SK-N-SH (cell line): ENCODE measurements at regions not wholly inside any gene's neighbourhood (a gene's known extent, or its start where the extent isn't known, plus 50 kb on each side); places are given as distances from the start of the nearest gene placed in this dataset.

ENCODE experiments used
- CTCF ChIA-PET: fragments of 300-600, 350-600 bp; formaldehyde crosslinking; extraction: SDS; loops from one replicate; lab custom pipeline; 2021; lab: Yijun Ruan, JAX
- POLR2A ChIA-PET: fragments of 350-600 bp; sonication (Branson Sonifier 250); formaldehyde crosslinking; extraction: SDS; loops from one replicate; lab custom pipeline; 2020; ENCODE audit warnings: antibody characterized with exemption, inconsistent platforms; lab: Yijun Ruan, JAX
- DNase-seq: peaks from one replicate; pipeline ENCODE4 v3.0.0; 2012
- H2AFZ ChIP-seq: fragments of 200-600 bp; sonication (generic); 2 replicates; pipeline ENCODE4 v1.8.1; 2016; ENCODE audit warnings: antibody characterized with exemption, mild to moderate bottlenecking, low read depth
- H3F3A ChIP-seq: fragments of 200-600 bp; sonication (generic); replicated peaks from 2 replicates; pipeline ENCODE3; 2016; ENCODE audit warnings: antibody characterized with exemption, mild to moderate bottlenecking; ENCODE audit not compliant: insufficient read depth
- H3K27ac ChIP-seq, 2 experiments: fragments of 200-500 bp in 1 of 2; fragments of 200-600 bp in 1 of 2; sonication (Bioruptor generic) in 1 of 2; sonication (generic), shearing (Covaris generic) in 1 of 2; 2 replicates each; pipeline versions ENCODE4 v1.5.1 to v1.6.1; 2014 to 2016; ENCODE audit warnings: low read depth in 2 of 2, inconsistent platforms in 1 of 2, low read length in 1 of 2, mild to moderate bottlenecking in 1 of 2, mixed read lengths in 1 of 2
- H3K27me3 ChIP-seq: fragments of 200-600 bp; sonication (generic), shearing (Covaris generic); 2 replicates; pipeline ENCODE4 v1.6.1; 2016; ENCODE audit warnings: mixed run types; ENCODE audit not compliant: insufficient read depth
- H3K36me3 ChIP-seq, 2 experiments: fragments of 200-500 bp in 1 of 2; fragments of 200-600 bp in 1 of 2; sonication (Bioruptor generic) in 1 of 2; sonication (generic) in 1 of 2; replicated peaks in 1 of 2; 2 replicates each; pipeline versions ENCODE3 to v1.5.1; 2014 to 2016; ENCODE audit warnings: low read length in 1 of 2, mild to moderate bottlenecking in 1 of 2; ENCODE audit not compliant: insufficient read depth in 2 of 2, control insufficient read depth in 1 of 2
- H3K4me1 ChIP-seq, 2 experiments: fragments of 200-500 bp in 1 of 2; fragments of 200-600 bp in 1 of 2; sonication (Bioruptor generic) in 1 of 2; sonication (generic), shearing (Covaris generic) in 1 of 2; 2 replicates each; pipeline versions ENCODE4 v1.5.1 to v1.6.1; 2014 to 2016; ENCODE audit warnings: low read depth in 1 of 2, low read length in 1 of 2, mixed run types in 1 of 2; ENCODE audit not compliant: insufficient read depth in 2 of 2, control insufficient read depth in 1 of 2
- H3K4me2 ChIP-seq: fragments of 200-600 bp; sonication (generic), shearing (Covaris generic); 2 replicates; pipeline ENCODE4 v1.6.1; 2017; ENCODE audit warnings: mixed run types
- H3K4me3 ChIP-seq, 2 experiments: fragments of 200-500 bp in 1 of 2; fragments of 200-600 bp in 1 of 2; sonication (Bioruptor generic) in 1 of 2; sonication (generic), shearing (Covaris generic) in 1 of 2; 2 replicates each; pipeline versions ENCODE4 v1.5.1 to v1.8.1; 2014 to 2016; ENCODE audit warnings: low read depth in 2 of 2, inconsistent platforms in 1 of 2, low read length in 1 of 2, mild to moderate bottlenecking in 1 of 2, mixed read lengths in 1 of 2, moderate library complexity in 1 of 2
- H3K79me2 ChIP-seq: fragments of 200-600 bp; sonication (generic); 2 replicates; pipeline ENCODE4 v1.8.1; 2017; ENCODE audit warnings: mild to moderate bottlenecking; ENCODE audit not compliant: insufficient read depth
- H3K9ac ChIP-seq: fragments of 200-600 bp; sonication (generic); 2 replicates; pipeline ENCODE4 v1.6.1; 2017; ENCODE audit warnings: mixed run types
- H3K9me2 ChIP-seq: fragments of 200-600 bp; sonication (generic); 2 replicates; pipeline ENCODE4 v1.6.1; 2017; ENCODE audit warnings: mixed run types
- H3K9me3 ChIP-seq: fragments of 200-600 bp; sonication (generic); 2 replicates; pipeline ENCODE4 v1.6.1; 2017; ENCODE audit warnings: mixed run types, mild to moderate bottlenecking, moderate library complexity
- H4K20me1 ChIP-seq: fragments of 200-600 bp; sonication (generic); 2 replicates; pipeline ENCODE4 v1.6.1; 2017; ENCODE audit warnings: mild to moderate bottlenecking, mixed run types; ENCODE audit not compliant: insufficient read depth
- ELF1 ChIP-seq: IDR thresholded peaks from 2 replicates; pipeline ENCODE4 v1.4.0; 2012
- EP300 ChIP-seq, 2 experiments: IDR thresholded peaks; 2 replicates each; pipeline versions ENCODE4 v1.4.0 to v1.6.1; 2012; ENCODE audit warnings: borderline replicate concordance in 1 of 2, low read depth in 1 of 2, low read length in 1 of 2
- GABPA ChIP-seq: IDR thresholded peaks from 2 replicates; pipeline ENCODE4 v1.4.0; 2012; ENCODE audit warnings: low read depth, mild to moderate bottlenecking
- GATA2 ChIP-seq: sonication (generic); formaldehyde crosslinking; IDR thresholded peaks from 2 replicates; pipeline ENCODE4 v1.5.0; 2020; ENCODE audit warnings: mild to moderate bottlenecking, missing genetic modification reagents
- IRF3 ChIP-seq: fragments of 150-350 bp; IDR thresholded peaks from 2 replicates; pipeline ENCODE4 v1.6.1; 2016; ENCODE audit warnings: mild to moderate bottlenecking, low read depth, low read length
- JUND ChIP-seq: IDR thresholded peaks from 2 replicates; pipeline ENCODE4 v1.4.0; 2012
- MEF2A ChIP-seq: IDR thresholded peaks from 2 replicates; pipeline ENCODE4 v1.4.0; 2012; ENCODE audit warnings: low read depth, borderline replicate concordance
- MXI1 ChIP-seq: IDR thresholded peaks from 2 replicates; pipeline ENCODE4 v1.6.1; 2012; ENCODE audit warnings: mild to moderate bottlenecking, low read depth, low read length, improper control_type of control experiment
- NRF1 ChIP-seq: IDR thresholded peaks from 2 replicates; pipeline ENCODE4 v1.6.1; 2012; ENCODE audit warnings: low read depth, mild to moderate bottlenecking, low read length
- RAD21 ChIP-seq: IDR thresholded peaks from 2 replicates; pipeline ENCODE4 v1.6.1; 2012; ENCODE audit warnings: mild to moderate bottlenecking, low read length
- RCOR1 ChIP-seq: fragments of 150-350 bp; IDR thresholded peaks from 2 replicates; pipeline ENCODE4 v1.6.1; 2017; ENCODE audit warnings: antibody characterized with exemption, low read length
- REST ChIP-seq: IDR thresholded peaks from 2 replicates; pipeline ENCODE4 v1.6.1; 2012; ENCODE audit warnings: mild to moderate bottlenecking, low read depth, low read length, moderate library complexity
- RFX5 ChIP-seq: IDR thresholded peaks from 2 replicates; pipeline ENCODE4 v1.6.1; 2012; ENCODE audit warnings: mild to moderate bottlenecking, improper control_type of control experiment, low read length
- SMC3 ChIP-seq: IDR thresholded peaks from 2 replicates; pipeline ENCODE4 v1.6.1; 2012; ENCODE audit warnings: low read depth, low read length, improper control_type of control experiment
- TAF1 ChIP-seq: IDR thresholded peaks from 2 replicates; pipeline ENCODE4 v1.6.1; 2012; ENCODE audit warnings: low read depth, mild to moderate bottlenecking, low read length, moderate library complexity, borderline replicate concordance
- TCF12 ChIP-seq: IDR thresholded peaks from 2 replicates; pipeline ENCODE4 v1.4.0; 2012
- TEAD4 ChIP-seq: IDR thresholded peaks from 2 replicates; pipeline ENCODE4 v1.4.0; 2012; ENCODE audit warnings: mild to moderate bottlenecking, borderline replicate concordance; ENCODE audit not compliant: insufficient read depth
- ZBTB33 ChIP-seq: IDR thresholded peaks from 2 replicates; pipeline ENCODE4 v1.4.0; 2012; ENCODE audit warnings: low read depth, borderline replicate concordance
- WGBS: methylation state at CpG from one replicate; pipeline ENCODE4 v1.1.6; 2017; ENCODE audit warnings: low lambda C conversion rate; 5-methylcytosine and 5-hydroxymethylcytosine counted together

GRCh38 chr5:40430101-40430710, 249.5 kb upstream of the PTGER4 start:
- no peaks in the 10 kb centered on the region for H3K9me2 ChIP-seq
- H3K9me3 ChIP-seq = no peaks in the 10 kb centered on the region
- no peak overlapping the region for H2AFZ ChIP-seq
- H3K9ac ChIP-seq = no peak overlapping the region
- H3K27ac ChIP-seq = no peak overlapping the region
- TF ChIP-seq SMC3 = no peak
- no peak for TF ChIP-seq JUND
- no peak for TF ChIP-seq GATA2 (CRISPR knock-in tag)
- no peak for TF ChIP-seq ELF1
- TF ChIP-seq RAD21 = no peak
- TF ChIP-seq RCOR1 = no peak
- no peak for TF ChIP-seq NRF1
- no peak for TF ChIP-seq EP300 (IDR thresholded peaks at IDR 0.05; ENCODE audit: borderline replicate concordance in 1 of 2, low read depth in 1 of 2, low read length in 1 of 2)
- TF ChIP-seq RFX5 = no peak
- TF ChIP-seq MEF2A = no peak
- no peak for TF ChIP-seq GABPA
- TF ChIP-seq IRF3 = no peak
- no peak for TF ChIP-seq TEAD4
- TF ChIP-seq ZBTB33 = no peak
- TF ChIP-seq REST = no peak
- no peak for TF ChIP-seq TAF1
- no peak for TF ChIP-seq TCF12
- no peak for TF ChIP-seq MXI1
- TF ChIP-seq, all 33 proteins: peak for 0
- Histone ChIP-seq H3K36me3 (no peaks in the 10 kb centered on the region), H3K4me2 (no peak overlapping the region), H3F3A (no peaks in the 10 kb centered on the region), H3K4me1 (peaks cover 0 to 4% of the 10 kb centered on the region in 2 experiments; a peak in 1 of 4 replicates), H3K4me3 (no peak overlapping the region), H4K20me1 (no peaks in the 10 kb centered on the region), H3K27me3 (no peaks in the 10 kb centered on the region), H3K79me2 (no peaks in the 10 kb centered on the region)
- DNase-seq = no peak
- POLR2A ChIA-PET = no interaction called here
- CTCF ChIA-PET = interaction anchor here (0.9 to 2.0 kb wide), 3 partner anchors 12 to 482 kb away, joined by 3 to 5 read pairs (median 3); no protein-coding TSS in a partner anchor
- 6% methylated on average over 3 of the region's 3 CpGs for WGBS
